ENCODE measurements at regions not wholly inside any gene's neighbourhood (a gene's known extent, or its start where the extent isn't known, plus 50 kb on each side); places are given as distances from the start of the nearest gene placed in this dataset.

GRCh38 chr19:28880735-28881401 is 332.1 kb downstream of the UQCRFS1 start:
- Histone ChIP-seq H3K36me3 (no peaks in the 10 kb centered on the region), H3K27ac (no peak overlapping the region), H3K9me3 (no peaks in the 10 kb centered on the region), H3K4me3 (no peak overlapping the region), H3K27me3 (no peaks in the 10 kb centered on the region), H3K4me1 (no peaks in the 10 kb centered on the region)
- no peak for TF ChIP-seq CTCF (IDR thresholded peaks at IDR 0.05)
- DNase-seq (ENCODE audit: low spot score in 2 of 2), result no peak
- intact Hi-C loops (cut with DNase I), result no loop called here

- DNase-seq (ENCODE audit: low spot score in 2 of 2), result peak in 1 of 2 donors; percentile 74
- intact Hi-C loops (cut with DNase I), result loop anchor here (5.0 kb wide), 1 partner anchor 142 kb away; no protein-coding TSS in a partner anchor
- no peak overlapping the region for H3K4me3 ChIP-seq
- H3K9me3 ChIP-seq, result no peaks in the 10 kb centered on the region
- TF ChIP-seq CTCF (IDR thresholded peaks at IDR 0.05), result peak; percentile 43 to 66 (median 49)
- H3K4me1 ChIP-seq, result no peaks in the 10 kb centered on the region
- H3K36me3 ChIP-seq, result no peaks in the 10 kb centered on the region
- H3K27me3 ChIP-seq, result no peaks in the 10 kb centered on the region
- H3K27ac ChIP-seq, result no peak overlapping the region
These were observed 333.9 kb downstream of the UQCRFS1 start for GRCh38 chr19:28878862-28879566.

GRCh38 chr19:28876609-28877123 is 336.3 kb downstream of the UQCRFS1 start:
- H3K27me3 ChIP-seq, result no peaks in the 10 kb centered on the region
- no peak overlapping the region for H3K4me3 ChIP-seq
- no peak for DNase-seq (ENCODE audit: low spot score in 2 of 2)
- no peak for TF ChIP-seq CTCF (IDR thresholded peaks at IDR 0.05)
- H3K36me3 ChIP-seq, result no peaks in the 10 kb centered on the region
- H3K27ac ChIP-seq, result no peak overlapping the region
- H3K9me3 ChIP-seq, result no peaks in the 10 kb centered on the region
- H3K4me1 ChIP-seq, result no peaks in the 10 kb centered on the region
- intact Hi-C loops (cut with DNase I), result loop anchor here (5.0 kb wide), 1 partner anchor 139 kb away; no protein-coding TSS in a partner anchor

GRCh38 chr19:28874742-28875141 is 338.2 kb downstream of the UQCRFS1 start:
- TF ChIP-seq CTCF (IDR thresholded peaks at IDR 0.05), result no peak
- Histone ChIP-seq H3K27me3 (no peaks in the 10 kb centered on the region), H3K27ac (no peak overlapping the region), H3K9me3 (no peaks in the 10 kb centered on the region), H3K4me1 (no peaks in the 10 kb centered on the region), H3K36me3 (no peaks in the 10 kb centered on the region), H3K4me3 (no peak overlapping the region)
- intact Hi-C loops (cut with DNase I), result loop anchor here (5.0 kb wide), 1 partner anchor 137 kb away; no protein-coding TSS in a partner anchor
- no peak for DNase-seq (ENCODE audit: low spot score in 2 of 2)

GRCh38 chr19:28873301-28873700 is 339.6 kb downstream of the UQCRFS1 start:
- no peaks in the 10 kb centered on the region for H3K36me3 ChIP-seq
- no peaks in the 10 kb centered on the region for H3K4me1 ChIP-seq
- H3K27me3 ChIP-seq, result no peaks in the 10 kb centered on the region
- H3K4me3 ChIP-seq, result no peak overlapping the region
- H3K9me3 ChIP-seq, result no peaks in the 10 kb centered on the region
- intact Hi-C loops (cut with DNase I), result no loop called here
- H3K27ac ChIP-seq, result no peak overlapping the region
- TF ChIP-seq CTCF (IDR thresholded peaks at IDR 0.05), result no peak
- DNase-seq (ENCODE audit: low spot score in 2 of 2), result no peak
